Endodermal cell (in vitro differentiated cells): ENCODE measurements at regions not wholly inside any gene's neighbourhood (a gene's known extent, or its start where the extent isn't known, plus 50 kb on each side); places are given as distances from the start of the nearest gene placed in this dataset.
A peak's percentile ranks its signal among the peaks of the same experiment; 100 is the strongest.

ENCODE experiments used
- DNase-seq: peaks from one replicate; pipeline ENCODE4 v3.0.0-alpha.2; 2017
- H3K27ac ChIP-seq: 2 replicates; pipeline ENCODE4 v1.5.1; 2013; ENCODE audit warnings: mild to moderate bottlenecking, low read depth, low read length, moderate library complexity
- H3K27me3 ChIP-seq: 2 replicates; pipeline ENCODE4 v1.6.1; 2013; ENCODE audit warnings: mild to moderate bottlenecking, low read length, moderate library complexity; ENCODE audit not compliant: insufficient read depth, control insufficient read depth, poor library complexity, severe bottlenecking
- H3K36me3 ChIP-seq: 2 replicates; pipeline ENCODE4 v1.7.0; 2013; ENCODE audit warnings: mild to moderate bottlenecking, low read length, moderate library complexity; ENCODE audit not compliant: control insufficient read depth, insufficient read depth
- H3K4me1 ChIP-seq: one replicate; pipeline ENCODE4 v1.7.0; 2013; ENCODE audit warnings: low read length; ENCODE audit not compliant: control insufficient read depth, insufficient read depth
- H3K4me3 ChIP-seq: 2 replicates; pipeline ENCODE4 v1.5.1; 2013; ENCODE audit warnings: mild to moderate bottlenecking, low read length, moderate library complexity
- H3K9ac ChIP-seq: 2 replicates; pipeline ENCODE4 v1.6.1; 2013; ENCODE audit warnings: mild to moderate bottlenecking, low read length, moderate library complexity; ENCODE audit not compliant: poor library complexity, severe bottlenecking; ENCODE audit errors: extremely low read depth
- H3K9me3 ChIP-seq: 2 replicates; pipeline ENCODE4 v1.6.1; 2013; ENCODE audit warnings: mild to moderate bottlenecking, low read length, moderate library complexity; ENCODE audit not compliant: control insufficient read depth
- H3K27ac Mint-ChIP-seq: 2 replicates; pipeline ENCODE4 v1.8.0; 2020; ENCODE audit warnings: mixed read lengths
- H3K27me3 Mint-ChIP-seq: 2 replicates; pipeline ENCODE4 v1.8.0; 2021; ENCODE audit warnings: mild to moderate bottlenecking, mixed read lengths; ENCODE audit not compliant: insufficient read depth
- H3K36me3 Mint-ChIP-seq: 2 replicates; pipeline ENCODE4 v1.8.0; 2020; ENCODE audit warnings: low read depth, mixed read lengths
- H3K4me1 Mint-ChIP-seq: 2 replicates; pipeline ENCODE4 v1.8.0; 2020; ENCODE audit warnings: mixed read lengths
- H3K4me3 Mint-ChIP-seq: 2 replicates; pipeline ENCODE4 v1.8.0; 2020; ENCODE audit warnings: mild to moderate bottlenecking, moderate library complexity, mixed read lengths
- H3K9me3 Mint-ChIP-seq: 2 replicates; pipeline ENCODE4 v1.8.0; 2020; ENCODE audit warnings: mild to moderate bottlenecking, mixed read lengths
- CTCF ChIP-seq: fragments of 200-600 bp; sonication (generic); conservative IDR thresholded peaks from 2 replicates; pipeline ENCODE4 v1.5.0; 2021; ENCODE audit warnings: antibody characterized with exemption, mild to moderate bottlenecking
- WGBS, 2 experiments: methylation state at CpG; one replicate each; pipeline versions ENCODE4 v1.1.5 to v1.1.7; 2013; ENCODE audit warnings: missing lambda C conversion rate in 2 of 2, mixed read lengths in 1 of 2; ENCODE audit not compliant: insufficient coverage in 1 of 2, insufficient read length in 1 of 2; 5-methylcytosine and 5-hydroxymethylcytosine counted together

DNA sequence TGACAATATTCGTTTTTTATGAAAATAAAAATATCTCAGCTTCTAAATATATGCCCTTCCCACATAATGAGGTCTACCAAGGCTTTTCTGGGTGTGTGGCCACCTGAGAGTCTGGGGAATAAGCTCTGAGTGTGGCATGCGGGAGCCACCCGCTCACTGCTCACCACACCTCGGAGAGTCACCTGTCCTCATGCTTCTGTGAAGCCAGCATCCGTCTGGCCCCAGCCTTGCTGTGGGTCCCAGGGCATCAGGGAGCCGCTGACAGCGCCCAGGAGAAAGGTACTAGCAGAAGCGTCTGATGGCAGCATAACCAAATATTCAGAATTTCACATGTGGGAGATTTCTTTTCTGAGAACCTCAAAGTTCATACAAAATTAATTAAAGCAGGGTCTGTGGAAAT, 133.2 kb upstream of the IRX4 start:
- DNase-seq: peak; percentile 18
- Mint-ChIP-seq H3K9me3 (no peaks in the 10 kb centered on the region), H3K27me3 (peaks cover 11% of the 10 kb centered on the region), H3K36me3 (no peaks in the 10 kb centered on the region), H3K27ac (no peak overlapping the region), H3K4me3 (no peak overlapping the region), H3K4me1 (peaks cover 2% of the 10 kb centered on the region)
- TF ChIP-seq CTCF: no peak
- H3K4me3 ChIP-seq: no peak overlapping the region
- H3K4me1 ChIP-seq: no peaks in the 10 kb centered on the region
- H3K27ac ChIP-seq: no peak overlapping the region
- H3K36me3 ChIP-seq: no peaks in the 10 kb centered on the region
- no peak overlapping the region for H3K9ac ChIP-seq
- H3K9me3 ChIP-seq: no peaks in the 10 kb centered on the region
- H3K27me3 ChIP-seq: no peaks in the 10 kb centered on the region
- 86 to 90% methylated on average over 6 to 7 of the region's 8 CpGs for WGBS, 2 experiments

- peaks cover 2% of the 10 kb centered on the region for H3K4me1 Mint-ChIP-seq
- no peak overlapping the region for H3K4me3 ChIP-seq
- no peaks in the 10 kb centered on the region for H3K27me3 ChIP-seq
- no peak overlapping the region for H3K4me3 Mint-ChIP-seq
- H3K27me3 Mint-ChIP-seq: peaks cover 11% of the 10 kb centered on the region
- no peaks in the 10 kb centered on the region for H3K36me3 ChIP-seq
- 90 to 91% methylated on average over 8 to 13 of the region's 13 CpGs for WGBS, 2 experiments
- H3K9me3 ChIP-seq: no peaks in the 10 kb centered on the region
- peak; percentile 68 for TF ChIP-seq CTCF
- H3K9ac ChIP-seq: no peak overlapping the region
- H3K27ac Mint-ChIP-seq: no peak overlapping the region
- DNase-seq: peak; percentile 72
- H3K36me3 Mint-ChIP-seq: no peaks in the 10 kb centered on the region
- no peaks in the 10 kb centered on the region for H3K9me3 Mint-ChIP-seq
- no peaks in the 10 kb centered on the region for H3K4me1 ChIP-seq
- H3K27ac ChIP-seq: no peak overlapping the region
Observed at GRCh38 chr5:2015124-2015848, 132.6 kb upstream of the IRX4 start.

- Histone ChIP-seq H3K36me3 (no peaks in the 10 kb centered on the region), H3K9me3 (no peaks in the 10 kb centered on the region), H3K9ac (no peak overlapping the region), H3K4me1 (no peaks in the 10 kb centered on the region), H3K27me3 (no peaks in the 10 kb centered on the region), H3K27ac (no peak overlapping the region), H3K4me3 (no peak overlapping the region)
- Mint-ChIP-seq H3K4me1 (peaks cover 2% of the 10 kb centered on the region), H3K27me3 (peaks cover 9% of the 10 kb centered on the region), H3K36me3 (no peaks in the 10 kb centered on the region), H3K27ac (no peak overlapping the region), H3K9me3 (no peaks in the 10 kb centered on the region), H3K4me3 (no peak overlapping the region)
- WGBS, 2 experiments: 90 to 93% methylated on average over 11 to 12 of the region's 12 CpGs
- DNase-seq: peak; percentile 18
- TF ChIP-seq CTCF: no peak
Observed at GRCh38 chr5:2014058-2014610, 131.4 kb upstream of the IRX4 start.
